Stimulated activated naive CD8-positive, alpha-beta T cell treated with anti-CD3 and anti-CD28 coated beads, Interleukin-15, Interleukin-2, amounts not matched to agents 100 ng/mL and 50 ng/mL, for 24 hours (primary cell): ENCODE measurements at regions not wholly inside any gene's neighbourhood (a gene's known extent, or its start where the extent isn't known, plus 50 kb on each side); places are given as distances from the start of the nearest gene placed in this dataset.

ENCODE experiments used
- H3K27ac Mint-ChIP-seq: one replicate; pipeline ENCODE4 v1.8.0; 2021; ENCODE audit warnings: mild to moderate bottlenecking, mixed read lengths
- H3K27me3 Mint-ChIP-seq: one replicate; pipeline ENCODE4 v1.8.0; 2021; ENCODE audit warnings: mixed read lengths
- H3K36me3 Mint-ChIP-seq: one replicate; pipeline ENCODE4 v1.8.0; 2021; ENCODE audit warnings: low read depth, mixed read lengths
- H3K4me1 Mint-ChIP-seq: one replicate; pipeline ENCODE4 v1.8.0; 2021; ENCODE audit warnings: low read depth, mixed read lengths
- H3K4me3 Mint-ChIP-seq: one replicate; pipeline ENCODE4 v1.8.0; 2021; ENCODE audit warnings: mild to moderate bottlenecking, mixed read lengths
- H3K9me3 Mint-ChIP-seq: one replicate; pipeline ENCODE4 v1.8.0; 2021; ENCODE audit warnings: mixed read lengths

DNA sequence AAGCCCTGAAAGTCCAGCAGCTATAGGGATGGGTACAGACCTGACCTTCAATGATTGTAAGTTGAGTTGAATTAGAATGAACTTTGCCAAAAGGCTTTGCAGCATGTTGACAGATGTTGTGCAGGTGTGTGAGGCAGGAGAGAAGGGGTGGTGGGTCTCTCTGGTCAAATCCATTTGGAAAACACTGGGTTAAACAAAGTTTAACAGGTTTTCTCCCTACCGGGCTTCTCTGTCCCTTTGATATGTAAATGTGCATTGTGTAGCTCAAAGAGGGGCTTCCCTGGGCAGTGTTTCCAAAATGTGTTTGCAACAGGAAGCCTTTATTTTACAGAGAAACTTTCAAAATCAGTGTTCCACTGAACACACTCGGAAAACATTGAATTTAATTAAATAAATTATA lies 72.1 kb upstream of the BRINP1 start:
- H3K27ac Mint-ChIP-seq = no peak overlapping the region
- H3K27me3 Mint-ChIP-seq = no peaks in the 10 kb centered on the region

DNA sequence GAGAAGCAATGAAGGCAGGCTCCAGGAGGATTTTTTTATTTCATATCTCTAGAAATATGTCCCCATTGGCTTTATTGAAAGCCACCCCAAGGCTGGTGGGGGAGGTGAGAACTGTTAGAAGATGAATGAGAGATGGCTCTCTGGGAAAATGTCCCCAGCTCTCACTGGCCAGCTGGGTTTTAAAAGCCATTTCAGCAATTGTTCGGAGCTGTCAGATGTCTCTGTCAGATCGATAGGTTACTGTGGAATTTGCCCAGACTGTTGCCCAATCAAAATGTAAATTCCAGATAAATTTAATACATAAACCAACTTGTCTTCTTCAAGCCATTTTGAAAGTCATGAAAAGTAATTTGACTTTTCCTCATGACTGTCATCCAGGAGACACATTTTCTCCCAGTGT lies 67.0 kb upstream of the BRINP1 start:
- H3K36me3 Mint-ChIP-seq = no peaks in the 10 kb centered on the region
- H3K4me3 Mint-ChIP-seq = no peak overlapping the region
- no peak overlapping the region for H3K27ac Mint-ChIP-seq
- no peaks in the 10 kb centered on the region for H3K4me1 Mint-ChIP-seq
- no peaks in the 10 kb centered on the region for H3K9me3 Mint-ChIP-seq
- H3K27me3 Mint-ChIP-seq = no peaks in the 10 kb centered on the region

More for the DNA sequence above, 72.1 kb upstream of the BRINP1 start:
- Mint-ChIP-seq H3K4me1 (no peaks in the 10 kb centered on the region), H3K36me3 (no peaks in the 10 kb centered on the region), H3K9me3 (no peaks in the 10 kb centered on the region), H3K4me3 (no peak overlapping the region)

DNA sequence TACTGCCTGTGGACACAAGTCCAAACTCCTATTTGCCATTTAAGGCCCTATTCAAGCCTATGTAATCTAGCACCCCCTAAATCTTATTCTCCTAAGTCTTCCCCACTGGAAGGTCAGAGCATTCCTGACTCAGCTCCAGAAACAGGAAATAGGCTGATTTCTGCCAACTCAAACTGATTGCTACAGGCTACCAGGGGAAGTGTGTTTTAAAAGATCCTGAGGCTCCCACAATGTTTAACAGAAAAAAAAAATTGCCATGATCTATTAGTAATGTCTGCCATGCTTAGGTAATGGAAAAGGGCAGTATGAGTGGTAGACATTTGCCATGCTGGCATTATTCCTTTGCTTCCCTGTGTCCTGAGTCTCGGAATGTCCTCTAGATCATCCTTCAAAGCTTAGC lies 65.8 kb upstream of the BRINP1 start:
- Mint-ChIP-seq H3K4me1 (no peaks in the 10 kb centered on the region), H3K4me3 (no peak overlapping the region), H3K27me3 (no peaks in the 10 kb centered on the region), H3K27ac (no peak overlapping the region), H3K36me3 (no peaks in the 10 kb centered on the region), H3K9me3 (no peaks in the 10 kb centered on the region)

DNA sequence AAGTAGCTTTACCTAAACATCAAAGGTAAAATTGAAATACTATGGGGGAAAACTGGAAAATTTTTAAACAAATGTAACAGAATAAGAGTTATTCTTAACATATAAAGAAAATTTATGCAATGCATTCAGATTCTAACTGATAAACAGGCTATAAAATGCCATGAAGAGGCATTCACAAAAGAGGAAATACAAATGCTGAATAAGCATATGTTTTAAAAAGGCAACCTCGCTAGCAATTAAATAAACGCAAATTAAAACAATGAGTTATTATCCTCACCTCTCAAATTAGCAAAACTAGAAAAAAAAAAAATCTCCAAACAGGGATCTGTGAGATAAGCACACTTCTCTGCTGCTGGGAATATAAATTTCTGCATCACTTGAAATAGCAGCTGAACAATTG lies 63.2 kb upstream of the BRINP1 start:
- Mint-ChIP-seq H3K9me3 (peaks cover 3% of the 10 kb centered on the region), H3K27ac (no peak overlapping the region), H3K36me3 (no peaks in the 10 kb centered on the region), H3K4me3 (no peak overlapping the region), H3K27me3 (no peaks in the 10 kb centered on the region), H3K4me1 (no peaks in the 10 kb centered on the region)

DNA sequence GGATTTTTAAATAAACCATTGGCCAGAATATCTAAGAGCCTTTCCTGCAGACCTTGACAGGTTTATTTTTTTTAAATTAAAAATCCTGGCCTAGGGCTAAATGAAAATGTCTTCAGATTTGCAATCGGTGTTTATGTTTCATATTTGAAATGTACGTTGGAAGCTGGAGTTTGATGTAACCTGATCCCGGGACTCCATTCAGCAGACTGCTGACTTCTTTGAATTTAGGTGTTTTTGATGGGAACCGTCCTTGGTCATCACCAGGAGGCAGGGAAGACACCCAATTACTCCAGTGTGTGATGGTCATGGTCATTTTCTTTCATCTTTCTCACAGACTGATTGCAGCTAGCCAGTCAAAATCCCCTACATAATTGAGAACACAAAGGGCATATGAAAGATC lies 60.1 kb upstream of the BRINP1 start:
- H3K36me3 Mint-ChIP-seq = no peaks in the 10 kb centered on the region
- H3K4me1 Mint-ChIP-seq = no peaks in the 10 kb centered on the region
- H3K9me3 Mint-ChIP-seq = peaks cover 6% of the 10 kb centered on the region
- no peak overlapping the region for H3K4me3 Mint-ChIP-seq
- no peak overlapping the region for H3K27ac Mint-ChIP-seq
- no peaks in the 10 kb centered on the region for H3K27me3 Mint-ChIP-seq

DNA sequence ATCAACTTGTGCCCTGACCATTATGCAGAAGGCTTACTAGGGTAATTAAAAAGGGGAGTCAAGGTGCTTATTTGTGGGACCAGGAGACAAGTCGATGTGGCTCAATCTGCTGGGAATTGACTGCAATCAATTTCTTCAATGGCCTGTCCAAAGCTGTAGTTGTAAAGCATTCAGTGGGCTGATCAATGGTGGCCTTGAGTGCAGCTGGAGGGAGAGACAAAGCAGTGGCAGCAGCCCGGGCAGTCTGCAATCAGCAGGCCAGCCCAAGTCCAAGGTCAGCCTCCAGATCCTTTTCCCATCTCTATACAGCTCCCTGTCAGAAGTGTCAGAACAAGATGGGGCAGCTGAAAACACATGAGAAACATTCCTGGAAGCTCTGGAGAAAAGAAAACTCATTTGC lies 51.0 kb upstream of the BRINP1 start:
- H3K4me1 Mint-ChIP-seq = no peaks in the 10 kb centered on the region
- no peaks in the 10 kb centered on the region for H3K27me3 Mint-ChIP-seq
- H3K27ac Mint-ChIP-seq = no peak overlapping the region
- no peaks in the 10 kb centered on the region for H3K36me3 Mint-ChIP-seq
- H3K4me3 Mint-ChIP-seq = no peak overlapping the region
- H3K9me3 Mint-ChIP-seq = peaks cover 11% of the 10 kb centered on the region
